ENCODE measurements at regions not wholly inside any gene's neighbourhood (a gene's known extent, or its start where the extent isn't known, plus 50 kb on each side); places are given as distances from the start of the nearest gene placed in this dataset.

DNA sequence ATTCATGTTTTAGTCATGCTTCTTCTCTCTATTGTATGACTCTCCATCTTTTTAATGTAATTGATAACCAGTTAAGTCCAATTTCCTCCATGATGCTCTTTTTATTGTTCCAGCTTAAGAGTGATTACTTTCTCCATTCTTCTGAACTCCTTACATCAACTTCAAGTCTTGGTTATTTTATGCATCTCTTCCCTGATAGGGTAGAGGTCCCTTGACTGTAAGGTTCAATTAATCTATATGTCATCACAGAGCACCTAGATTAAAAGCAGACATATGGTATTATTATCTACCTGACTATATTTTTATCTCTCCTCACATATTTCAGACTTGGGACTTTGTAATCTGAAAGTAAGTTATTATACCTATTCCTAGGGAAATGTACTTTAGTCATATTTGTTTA, 853.1 kb downstream of the REEP3 start:
- no peak overlapping the region for H3K4me3 ChIP-seq (ENCODE audit: low read depth, low read length)
- no peaks in the 10 kb centered on the region for H3K27me3 ChIP-seq (ENCODE audit: control insufficient read depth, insufficient read depth, low read length)
- DNase-seq (ENCODE audit: low read depth) (no peak), FAIRE-seq (no peak)
- no peaks in the 10 kb centered on the region for H3K36me3 ChIP-seq (ENCODE audit: control insufficient read depth, insufficient read depth, low read length)
- TF ChIP-seq, protein P1, sequence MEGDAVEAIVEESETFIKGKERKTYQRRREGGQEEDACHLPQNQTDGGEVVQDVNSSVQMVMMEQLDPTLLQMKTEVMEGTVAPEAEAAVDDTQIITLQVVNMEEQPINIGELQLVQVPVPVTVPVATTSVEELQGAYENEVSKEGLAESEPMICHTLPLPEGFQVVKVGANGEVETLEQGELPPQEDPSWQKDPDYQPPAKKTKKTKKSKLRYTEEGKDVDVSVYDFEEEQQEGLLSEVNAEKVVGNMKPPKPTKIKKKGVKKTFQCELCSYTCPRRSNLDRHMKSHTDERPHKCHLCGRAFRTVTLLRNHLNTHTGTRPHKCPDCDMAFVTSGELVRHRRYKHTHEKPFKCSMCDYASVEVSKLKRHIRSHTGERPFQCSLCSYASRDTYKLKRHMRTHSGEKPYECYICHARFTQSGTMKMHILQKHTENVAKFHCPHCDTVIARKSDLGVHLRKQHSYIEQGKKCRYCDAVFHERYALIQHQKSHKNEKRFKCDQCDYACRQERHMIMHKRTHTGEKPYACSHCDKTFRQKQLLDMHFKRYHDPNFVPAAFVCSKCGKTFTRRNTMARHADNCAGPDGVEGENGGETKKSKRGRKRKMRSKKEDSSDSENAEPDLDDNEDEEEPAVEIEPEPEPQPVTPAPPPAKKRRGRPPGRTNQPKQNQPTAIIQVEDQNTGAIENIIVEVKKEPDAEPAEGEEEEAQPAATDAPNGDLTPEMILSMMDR (IDR thresholded peaks at IDR 0.05; ENCODE audit: insufficient read depth, low read length, severe bottlenecking): no peak

DNA sequence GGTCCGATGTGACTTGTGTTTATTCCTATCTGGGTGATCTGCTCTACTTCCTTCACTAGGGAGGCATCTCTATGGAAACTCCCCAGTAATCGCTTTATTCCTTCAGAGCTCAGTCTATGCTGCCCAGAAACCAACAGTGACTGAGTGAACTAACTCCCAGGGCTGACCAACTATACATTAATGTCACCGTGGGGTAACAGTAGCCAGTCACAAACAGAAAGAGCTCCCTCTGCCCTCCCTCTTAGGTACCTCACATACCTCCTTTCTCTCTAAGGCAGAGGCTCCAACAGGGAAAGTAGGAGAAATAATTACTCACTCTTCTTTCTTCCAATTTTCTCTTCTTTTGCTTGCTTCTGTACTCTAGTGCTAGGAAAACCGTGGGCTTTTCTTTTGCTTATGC, 855.0 kb downstream of the REEP3 start:
- Histone ChIP-seq H3K36me3 (ENCODE audit: control insufficient read depth, insufficient read depth, low read length) (no peaks in the 10 kb centered on the region), H3K4me3 (ENCODE audit: low read depth, low read length) (no peak overlapping the region), H3K27me3 (ENCODE audit: control insufficient read depth, insufficient read depth, low read length) (no peaks in the 10 kb centered on the region)
- DNase-seq (ENCODE audit: low read depth) (no peak), FAIRE-seq (no peak)
- TF ChIP-seq, protein P1 (IDR thresholded peaks at IDR 0.05; ENCODE audit: insufficient read depth, low read length, severe bottlenecking): no peak

DNA sequence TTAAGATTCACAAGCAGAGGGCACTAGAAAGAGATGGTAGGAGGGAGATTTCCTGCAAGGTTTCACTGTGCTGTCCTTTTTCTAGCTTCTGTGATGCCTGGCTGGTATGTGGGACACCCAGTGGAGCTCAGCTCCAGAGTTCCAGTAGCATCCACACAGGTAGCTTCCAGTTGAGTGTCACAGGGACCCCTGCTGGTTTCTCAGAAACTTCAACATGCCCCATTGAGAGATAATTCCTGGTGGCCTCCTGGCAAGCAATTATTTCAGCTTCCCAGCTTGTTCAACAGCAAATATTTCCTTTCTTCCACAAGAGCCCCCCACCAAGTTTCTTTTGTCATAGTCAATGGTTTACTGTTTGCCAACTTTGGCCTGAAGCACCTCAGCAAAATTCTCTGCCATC, 858.7 kb downstream of the REEP3 start:
- TF ChIP-seq, protein P1 (IDR thresholded peaks at IDR 0.05; ENCODE audit: insufficient read depth, low read length, severe bottlenecking): no peak
- Histone ChIP-seq H3K36me3 (ENCODE audit: control insufficient read depth, insufficient read depth, low read length) (no peaks in the 10 kb centered on the region), H3K4me3 (ENCODE audit: low read depth, low read length) (no peak overlapping the region), H3K27me3 (ENCODE audit: control insufficient read depth, insufficient read depth, low read length) (no peaks in the 10 kb centered on the region)
- no peak for DNase-seq (ENCODE audit: low read depth)
- FAIRE-seq: no peak

DNA sequence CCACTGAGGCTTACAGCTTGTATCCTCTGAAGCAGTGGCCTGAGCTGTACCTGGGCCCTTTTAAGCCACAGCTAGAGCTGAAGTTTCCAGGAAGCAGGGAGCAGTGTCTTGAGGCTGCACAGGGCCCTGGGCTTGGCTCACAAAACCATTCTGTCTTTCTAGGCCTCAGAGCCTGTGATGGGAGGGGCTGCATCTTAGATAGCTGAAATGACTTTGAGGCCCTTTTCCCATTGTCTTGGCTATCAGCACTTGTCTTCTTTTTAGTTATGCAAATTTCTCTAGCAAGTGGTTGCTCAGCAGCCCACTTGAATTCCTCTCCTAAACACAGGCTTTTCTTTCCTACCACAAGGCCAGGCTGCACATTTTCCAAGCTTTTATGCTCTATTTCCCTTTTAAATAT, 864.2 kb downstream of the REEP3 start:
- no peak for DNase-seq (ENCODE audit: low read depth)
- FAIRE-seq: peak; percentile 18
- no peaks in the 10 kb centered on the region for H3K27me3 ChIP-seq (ENCODE audit: control insufficient read depth, insufficient read depth, low read length)
- no peak overlapping the region for H3K4me3 ChIP-seq (ENCODE audit: low read depth, low read length)
- TF ChIP-seq, protein P1 (IDR thresholded peaks at IDR 0.05; ENCODE audit: insufficient read depth, low read length, severe bottlenecking): no peak
- H3K36me3 ChIP-seq (ENCODE audit: control insufficient read depth, insufficient read depth, low read length): no peaks in the 10 kb centered on the region

DNA sequence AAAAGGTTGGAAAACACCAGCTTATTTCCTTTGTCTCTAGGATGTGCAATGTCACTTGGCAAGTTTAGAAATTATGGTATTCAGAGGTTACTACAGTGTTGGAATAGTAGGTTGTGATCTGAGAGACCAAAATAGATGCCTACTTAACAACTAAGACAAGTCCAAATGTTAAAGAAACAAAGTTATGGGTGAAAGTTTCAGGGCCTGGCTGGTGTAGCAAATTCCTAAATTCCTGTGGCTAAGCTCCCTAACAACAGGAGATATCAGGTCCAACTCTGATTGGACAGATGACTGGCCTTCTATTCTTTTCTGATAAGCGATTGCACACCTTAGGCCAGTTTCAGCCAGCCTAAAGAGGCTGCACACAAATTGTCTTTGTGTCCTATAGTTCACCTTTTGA, 873.5 kb downstream of the REEP3 start:
- FAIRE-seq (no peak), DNase-seq (ENCODE audit: low read depth) (no peak)
- H3K36me3 ChIP-seq (ENCODE audit: control insufficient read depth, insufficient read depth, low read length): no peaks in the 10 kb centered on the region
- H3K27me3 ChIP-seq (ENCODE audit: control insufficient read depth, insufficient read depth, low read length): no peaks in the 10 kb centered on the region
- H3K4me3 ChIP-seq (ENCODE audit: low read depth, low read length): no peak overlapping the region
- TF ChIP-seq, protein P1 (IDR thresholded peaks at IDR 0.05; ENCODE audit: insufficient read depth, low read length, severe bottlenecking): no peak

DNA sequence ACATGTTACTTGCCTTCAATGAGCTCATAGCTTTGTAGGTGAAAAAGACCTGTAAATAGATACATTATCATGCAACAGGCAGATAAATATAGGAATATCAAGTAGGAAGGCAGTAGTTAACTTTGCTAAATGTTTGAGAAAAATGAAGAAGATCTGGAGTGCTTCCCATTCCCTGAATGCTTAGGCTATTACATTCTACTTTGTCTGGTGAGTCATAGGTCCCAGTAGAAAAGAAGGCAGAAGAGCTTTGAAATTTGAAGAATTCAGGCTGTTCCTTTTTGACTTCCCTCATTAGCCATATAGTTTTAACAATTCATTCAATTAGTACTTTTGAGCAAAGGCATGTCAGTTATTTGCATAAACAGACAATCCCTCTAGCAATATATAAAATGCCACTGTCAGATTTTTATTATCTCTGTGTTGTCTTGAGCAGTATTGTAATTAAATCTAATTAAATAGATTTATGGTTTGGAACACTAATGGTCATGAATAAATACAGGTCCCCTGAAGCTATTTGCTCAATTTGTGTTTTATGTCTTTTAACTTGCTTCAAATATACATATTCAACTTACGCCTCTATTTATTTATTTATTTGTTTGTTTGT, 875.0 kb downstream of the REEP3 start:
- TF ChIP-seq, protein P1 (IDR thresholded peaks at IDR 0.05; ENCODE audit: insufficient read depth, low read length, severe bottlenecking): no peak
- Histone ChIP-seq H3K4me3 (ENCODE audit: low read depth, low read length) (no peak overlapping the region), H3K27me3 (ENCODE audit: control insufficient read depth, insufficient read depth, low read length) (no peaks in the 10 kb centered on the region), H3K36me3 (ENCODE audit: control insufficient read depth, insufficient read depth, low read length) (no peaks in the 10 kb centered on the region)
- no peak for FAIRE-seq
- DNase-seq (ENCODE audit: low read depth): peak; percentile 2

Data from bronchial epithelial cell (primary cell).